ENCODE measurements at regions not wholly inside any gene's neighbourhood (a gene's known extent, or its start where the extent isn't known, plus 50 kb on each side); places are given as distances from the start of the nearest gene placed in this dataset.
"Not testable (repeated sequence)": the region's sequence is repeated elsewhere in the genome, so short reads cannot be mapped to it uniquely, and the experiment has no call there.

DNA sequence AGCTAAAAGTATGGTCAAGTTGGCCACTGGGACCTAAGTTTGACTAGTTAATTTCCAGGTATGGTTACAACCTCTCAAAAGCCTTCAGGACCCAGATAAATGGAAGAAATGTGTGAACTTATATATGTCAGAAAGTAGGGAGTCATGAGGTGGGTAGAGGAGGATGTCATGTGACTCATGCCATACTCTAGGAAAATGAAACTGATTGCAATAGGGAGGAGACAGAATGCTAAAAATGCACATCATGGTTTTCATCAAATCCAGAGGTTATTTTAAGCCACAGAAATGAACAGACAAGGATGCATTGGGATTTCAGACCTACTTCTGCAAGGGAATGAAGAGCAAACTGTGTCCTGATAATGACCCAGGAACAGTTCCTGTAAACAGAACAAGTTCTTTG is 310.0 kb downstream of the EDEM1 start:
- TF ChIP-seq, protein P1, sequence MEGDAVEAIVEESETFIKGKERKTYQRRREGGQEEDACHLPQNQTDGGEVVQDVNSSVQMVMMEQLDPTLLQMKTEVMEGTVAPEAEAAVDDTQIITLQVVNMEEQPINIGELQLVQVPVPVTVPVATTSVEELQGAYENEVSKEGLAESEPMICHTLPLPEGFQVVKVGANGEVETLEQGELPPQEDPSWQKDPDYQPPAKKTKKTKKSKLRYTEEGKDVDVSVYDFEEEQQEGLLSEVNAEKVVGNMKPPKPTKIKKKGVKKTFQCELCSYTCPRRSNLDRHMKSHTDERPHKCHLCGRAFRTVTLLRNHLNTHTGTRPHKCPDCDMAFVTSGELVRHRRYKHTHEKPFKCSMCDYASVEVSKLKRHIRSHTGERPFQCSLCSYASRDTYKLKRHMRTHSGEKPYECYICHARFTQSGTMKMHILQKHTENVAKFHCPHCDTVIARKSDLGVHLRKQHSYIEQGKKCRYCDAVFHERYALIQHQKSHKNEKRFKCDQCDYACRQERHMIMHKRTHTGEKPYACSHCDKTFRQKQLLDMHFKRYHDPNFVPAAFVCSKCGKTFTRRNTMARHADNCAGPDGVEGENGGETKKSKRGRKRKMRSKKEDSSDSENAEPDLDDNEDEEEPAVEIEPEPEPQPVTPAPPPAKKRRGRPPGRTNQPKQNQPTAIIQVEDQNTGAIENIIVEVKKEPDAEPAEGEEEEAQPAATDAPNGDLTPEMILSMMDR (IDR thresholded peaks at IDR 0.05; ENCODE audit: low read length, missing control alignments) = no peak
- no peak overlapping the region for H3K4me3 ChIP-seq (replicated peaks; ENCODE audit: low read depth, low read length)
- DNase-seq (ENCODE audit: low read depth) = no peak

DNA sequence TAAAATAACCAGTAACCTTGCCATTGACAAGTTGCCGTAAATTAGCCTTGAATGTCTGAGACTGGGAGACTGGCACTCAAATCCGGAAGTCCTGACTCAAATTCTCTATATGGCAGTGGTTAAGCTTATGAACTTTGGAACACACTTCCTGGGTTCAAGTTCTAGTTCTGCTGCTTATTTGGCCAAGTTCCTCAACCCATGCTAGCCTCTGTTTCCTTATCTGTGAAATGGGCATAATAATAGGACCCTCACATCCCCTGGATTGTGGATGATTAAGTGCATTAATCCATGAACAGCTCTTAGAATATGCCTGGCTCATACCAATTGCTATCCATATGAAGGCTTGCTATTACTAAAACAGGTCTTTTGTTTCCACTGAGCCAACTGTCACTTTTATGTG is 311.5 kb downstream of the EDEM1 start:
- TF ChIP-seq, protein P1 (IDR thresholded peaks at IDR 0.05; ENCODE audit: low read length, missing control alignments) = no peak
- DNase-seq (ENCODE audit: low read depth) = no peak
- no peak overlapping the region for H3K4me3 ChIP-seq (replicated peaks; ENCODE audit: low read depth, low read length)

DNA sequence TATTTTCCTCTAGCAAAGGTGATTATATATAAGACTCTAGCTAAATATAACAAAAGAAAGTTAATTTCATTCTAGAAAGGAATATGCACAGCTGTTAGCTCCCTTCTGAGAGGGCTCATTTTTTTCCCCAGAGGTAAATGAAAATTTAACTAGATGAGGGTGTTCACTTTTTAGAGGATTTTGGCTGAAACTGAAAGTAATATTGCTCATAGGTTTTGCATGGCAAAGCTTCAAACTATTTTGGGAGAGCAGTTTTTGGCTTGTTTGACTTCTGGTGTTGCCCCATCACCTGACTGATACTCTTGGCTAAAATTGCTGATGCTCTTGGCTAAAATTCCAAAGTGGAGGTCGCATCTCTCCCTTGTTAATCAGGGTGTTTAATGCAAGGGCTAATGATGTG is 311.9 kb downstream of the EDEM1 start:
- no peak for DNase-seq (ENCODE audit: low read depth)
- no peak overlapping the region for H3K4me3 ChIP-seq (replicated peaks; ENCODE audit: low read depth, low read length)
- TF ChIP-seq, protein P1 (IDR thresholded peaks at IDR 0.05; ENCODE audit: low read length, missing control alignments) = no peak

DNA sequence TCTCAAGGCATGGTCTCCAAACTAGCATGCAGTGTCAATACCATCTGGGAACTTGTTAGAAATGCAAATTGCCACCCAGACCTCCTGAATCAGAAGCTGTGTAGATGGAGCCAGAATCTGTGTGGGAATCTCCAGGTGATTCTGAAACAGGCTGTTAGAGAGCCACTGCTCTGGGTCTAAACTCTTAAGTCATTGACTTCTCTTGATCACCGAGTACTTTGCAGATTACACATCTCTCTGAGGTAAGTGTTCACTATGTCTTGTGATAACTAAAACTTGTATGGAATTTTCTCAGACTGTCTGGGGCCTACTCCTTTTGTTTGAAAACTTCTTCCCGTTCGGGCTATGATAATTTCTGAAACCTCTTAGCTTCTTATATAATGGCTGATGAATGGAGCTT is 315.6 kb downstream of the EDEM1 start:
- DNase-seq (ENCODE audit: low read depth) = no peak
- H3K4me3 ChIP-seq (replicated peaks; ENCODE audit: low read depth, low read length) = no peak overlapping the region
- TF ChIP-seq, protein P1 (IDR thresholded peaks at IDR 0.05; ENCODE audit: low read length, missing control alignments) = no peak

DNA sequence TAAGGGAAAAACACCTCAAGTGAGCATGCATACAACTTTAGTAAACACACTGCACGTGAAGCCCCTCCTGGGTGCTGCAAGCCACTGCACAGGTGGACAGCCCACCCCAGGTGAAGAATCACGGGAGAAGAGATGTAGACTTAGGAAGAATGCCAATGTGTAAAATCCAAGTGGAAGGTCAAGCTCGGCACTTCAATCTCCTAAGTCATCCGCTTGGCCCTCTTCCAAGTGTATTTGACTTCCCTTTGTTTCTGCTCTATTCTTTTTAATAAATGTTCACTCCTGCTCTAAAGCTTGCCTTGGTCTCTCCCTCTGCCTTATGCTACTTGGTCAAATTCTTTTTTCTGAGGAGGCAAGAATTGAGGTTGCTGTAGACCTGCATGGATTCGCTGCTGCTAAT is 316.6 kb downstream of the EDEM1 start:
- H3K4me3 ChIP-seq (replicated peaks; ENCODE audit: low read depth, low read length) = no peak overlapping the region
- DNase-seq (ENCODE audit: low read depth) = no peak
- TF ChIP-seq, protein P1 (IDR thresholded peaks at IDR 0.05; ENCODE audit: low read length, missing control alignments) = no peak

DNA sequence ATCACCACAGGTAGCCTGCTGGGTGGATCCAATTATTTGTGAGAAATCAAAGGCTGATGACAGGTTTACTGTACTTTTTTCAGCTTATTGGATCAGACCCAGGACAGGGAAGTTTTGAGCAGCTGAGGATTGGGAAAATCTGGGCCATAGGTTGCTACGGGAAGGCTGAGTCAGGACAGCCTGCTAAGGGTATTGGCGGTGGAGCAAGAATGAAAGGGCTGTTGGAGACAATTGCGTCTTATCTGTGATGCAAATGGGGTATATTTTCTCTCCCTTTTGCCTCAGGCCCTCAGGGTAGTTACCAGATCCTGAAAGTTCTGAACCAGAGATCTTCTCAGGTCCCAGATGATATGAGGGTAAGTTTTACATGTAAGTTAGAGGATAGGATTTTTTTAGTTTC is 317.7 kb downstream of the EDEM1 start:
- TF ChIP-seq, protein P1 (IDR thresholded peaks at IDR 0.05; ENCODE audit: low read length, missing control alignments) = no peak
- H3K4me3 ChIP-seq (replicated peaks; ENCODE audit: low read depth, low read length) = no peak overlapping the region
- no peak for DNase-seq (ENCODE audit: low read depth)

DNA sequence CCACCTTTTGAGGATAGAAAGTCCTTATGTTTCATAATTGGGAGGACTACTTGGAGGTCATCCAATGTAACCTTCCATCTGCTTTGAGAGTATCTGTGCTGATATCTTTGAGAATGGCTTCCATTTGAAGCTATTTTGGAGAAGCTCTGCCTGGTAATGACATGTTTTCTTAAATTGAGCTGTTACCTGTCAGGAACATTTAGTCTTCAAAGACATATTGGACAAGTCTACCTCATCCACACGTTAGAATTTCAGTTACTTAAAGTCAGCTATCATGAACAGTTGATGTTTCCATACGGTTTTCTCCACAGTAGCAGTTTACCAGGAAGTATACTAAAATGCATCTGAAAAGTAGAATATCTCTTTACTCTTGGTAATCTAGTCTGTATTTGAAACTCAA is 318.5 kb downstream of the EDEM1 start:
- no peak overlapping the region for H3K4me3 ChIP-seq (replicated peaks; ENCODE audit: low read depth, low read length)
- no peak for DNase-seq (ENCODE audit: low read depth)
- TF ChIP-seq, protein P1 (IDR thresholded peaks at IDR 0.05; ENCODE audit: low read length, missing control alignments) = no peak

DNA sequence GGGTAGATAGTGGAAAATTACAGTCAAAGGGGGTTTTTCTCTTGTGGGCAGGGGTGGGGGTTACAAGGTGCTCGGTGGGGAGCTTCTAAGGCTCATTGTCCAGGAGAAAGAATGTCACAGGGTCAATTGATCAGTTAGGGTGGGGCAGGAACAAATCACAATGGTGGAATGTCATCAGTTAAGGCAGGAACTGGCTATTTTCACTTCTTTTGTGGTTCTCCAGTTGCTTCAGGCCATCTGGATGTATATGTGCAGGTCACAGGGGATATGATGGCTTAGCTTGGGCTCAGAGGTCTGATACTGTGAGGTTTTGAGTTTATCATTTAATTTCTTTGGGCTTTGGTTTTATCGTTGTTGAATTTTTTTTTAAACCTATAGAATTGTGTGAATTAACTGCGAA is 321.4 kb downstream of the EDEM1 start:
- not testable (repeated sequence) for H3K4me3 ChIP-seq (replicated peaks; ENCODE audit: low read depth, low read length); DNase-seq (ENCODE audit: low read depth)
